ENCODE measurements at regions not wholly inside any gene's neighbourhood (a gene's known extent, or its start where the extent isn't known, plus 50 kb on each side); places are given as distances from the start of the nearest gene placed in this dataset.
"Not testable (repeated sequence)": the region's sequence is repeated elsewhere in the genome, so short reads cannot be mapped to it uniquely, and the experiment has no call there.

- H3K4me1 Mint-ChIP-seq (ENCODE audit: low read depth), result no peaks in the 10 kb centered on the region
- intact Hi-C loops (cut with micrococcal nuclease), result no loop called here
- no peak for TF ChIP-seq CTCF (IDR thresholded peaks at IDR 0.05)
- peaks cover 23% of the 10 kb centered on the region for H3K9me3 Mint-ChIP-seq
- H3K36me3 Mint-ChIP-seq (ENCODE audit: low read depth), result peaks cover 6% of the 10 kb centered on the region
- POLR2A ChIA-PET, result no interaction called here
- ATAC-seq, result no peak
- H3K27ac Mint-ChIP-seq, result no peak overlapping the region
- no peak overlapping the region for H3K4me3 Mint-ChIP-seq
- no peaks in the 10 kb centered on the region for H3K27me3 Mint-ChIP-seq
- CTCF ChIA-PET, result no interaction called here
- DNase-seq, result no peak
These were observed 101.7 kb downstream of the NPAP1 start for GRCh38 chr15:24777307-24777706.

DNA sequence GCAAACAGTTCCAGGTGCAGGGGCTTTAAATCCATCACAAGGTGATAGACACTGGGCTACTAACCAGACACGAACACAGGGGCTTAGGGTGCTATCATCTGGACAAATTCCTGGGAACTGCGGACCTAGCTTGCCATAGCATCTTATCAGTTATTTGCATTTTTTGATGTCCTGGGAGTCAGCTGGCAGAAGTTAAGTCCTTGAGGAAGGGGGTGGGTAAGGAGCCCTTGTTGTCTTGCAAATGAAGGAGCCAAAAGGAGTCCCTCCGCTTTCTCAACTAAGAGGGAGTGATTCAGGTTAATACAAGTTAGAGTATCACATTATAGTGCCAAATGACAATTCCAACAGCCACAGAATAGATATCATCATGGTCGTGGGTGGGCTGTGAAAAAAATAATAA is 108.9 kb downstream of the NPAP1 start:
- Mint-ChIP-seq H3K4me1 (ENCODE audit: low read depth) (no peaks in the 10 kb centered on the region), H3K27me3 (no peaks in the 10 kb centered on the region), H3K27ac (no peak overlapping the region), H3K4me3 (no peak overlapping the region), H3K9me3 (peaks cover 7% of the 10 kb centered on the region), H3K36me3 (ENCODE audit: low read depth) (no peaks in the 10 kb centered on the region)
- intact Hi-C loops (cut with micrococcal nuclease), result no loop called here
- CTCF ChIA-PET, result no interaction called here
- no peak for ATAC-seq
- no peak for DNase-seq
- TF ChIP-seq CTCF (IDR thresholded peaks at IDR 0.05), result no peak
- POLR2A ChIA-PET, result no interaction called here

DNA sequence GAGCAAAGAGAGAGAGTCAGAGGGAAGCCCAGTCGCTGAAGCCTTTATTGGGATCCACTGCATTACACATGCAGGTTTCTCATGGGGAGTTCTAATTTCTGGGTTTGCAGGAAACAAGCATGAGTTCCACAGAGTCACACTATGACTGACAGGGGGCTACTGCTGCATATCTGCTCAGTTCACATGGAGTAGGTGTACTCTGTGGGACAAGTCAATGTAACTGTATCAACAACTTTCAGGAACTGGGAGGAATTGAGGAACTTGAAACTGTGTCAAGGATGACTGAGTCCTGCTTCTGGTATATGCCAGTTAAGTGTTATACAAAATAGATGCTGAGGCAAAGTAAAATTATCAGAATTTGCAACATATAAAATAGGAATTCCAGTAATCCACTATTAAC is 110.8 kb downstream of the NPAP1 start:
- no peaks in the 10 kb centered on the region for H3K27me3 Mint-ChIP-seq
- peaks cover 7% of the 10 kb centered on the region for H3K9me3 Mint-ChIP-seq
- no peaks in the 10 kb centered on the region for H3K36me3 Mint-ChIP-seq (ENCODE audit: low read depth)
- no peak for TF ChIP-seq CTCF (IDR thresholded peaks at IDR 0.05)
- POLR2A ChIA-PET, result no interaction called here
- intact Hi-C loops (cut with micrococcal nuclease), result no loop called here
- no peaks in the 10 kb centered on the region for H3K4me1 Mint-ChIP-seq (ENCODE audit: low read depth)
- DNase-seq (no peak), ATAC-seq (no peak)
- CTCF ChIA-PET, result no interaction called here
- no peak overlapping the region for H3K27ac Mint-ChIP-seq
- H3K4me3 Mint-ChIP-seq, result no peak overlapping the region

GRCh38 chr15:24802624-24803023 is 127.0 kb downstream of the NPAP1 start:
- H3K4me3 Mint-ChIP-seq; H3K4me1 Mint-ChIP-seq (ENCODE audit: low read depth); H3K27ac Mint-ChIP-seq; DNase-seq; H3K36me3 Mint-ChIP-seq (ENCODE audit: low read depth); CTCF ChIA-PET; H3K27me3 Mint-ChIP-seq; ATAC-seq; intact Hi-C loops (cut with micrococcal nuclease): not testable (repeated sequence)
- POLR2A ChIA-PET, result interaction anchor here (0.6 kb wide), 2 partner anchors 83 to 480 kb away, joined by 3 read pairs; no protein-coding TSS in a partner anchor
- H3K9me3 Mint-ChIP-seq, result peaks cover 11% of the 10 kb centered on the region

DNA sequence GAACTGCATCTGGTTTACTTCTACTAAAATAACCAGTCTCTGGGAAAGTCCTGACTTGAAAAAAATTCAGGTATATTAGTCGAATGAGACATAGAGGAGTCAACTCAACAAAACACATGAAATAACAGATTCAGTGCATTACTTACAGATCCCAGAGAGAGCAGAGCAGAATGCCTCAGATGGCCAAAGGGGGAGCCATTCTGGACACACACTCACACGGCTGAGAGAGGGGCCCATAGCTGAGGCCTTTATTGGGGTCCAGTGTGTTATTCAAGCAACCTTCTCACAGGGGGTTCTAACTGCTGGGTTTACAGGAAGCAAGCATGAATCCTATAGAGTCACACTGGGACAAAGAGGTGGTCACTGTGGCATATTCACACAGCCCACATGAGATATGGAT is 135.1 kb upstream of the SNRPN start:
- no peak for ATAC-seq
- Mint-ChIP-seq H3K36me3 (ENCODE audit: low read depth) (no peaks in the 10 kb centered on the region), H3K27ac (no peak overlapping the region), H3K4me1 (ENCODE audit: low read depth) (no peaks in the 10 kb centered on the region), H3K4me3 (no peak overlapping the region), H3K9me3 (peaks cover 13% of the 10 kb centered on the region), H3K27me3 (no peaks in the 10 kb centered on the region)
- no peak for DNase-seq
- POLR2A ChIA-PET, result no interaction called here
- CTCF ChIA-PET, result no interaction called here
- TF ChIP-seq CTCF (IDR thresholded peaks at IDR 0.05), result no peak
- intact Hi-C loops (cut with micrococcal nuclease), result no loop called here

DNA sequence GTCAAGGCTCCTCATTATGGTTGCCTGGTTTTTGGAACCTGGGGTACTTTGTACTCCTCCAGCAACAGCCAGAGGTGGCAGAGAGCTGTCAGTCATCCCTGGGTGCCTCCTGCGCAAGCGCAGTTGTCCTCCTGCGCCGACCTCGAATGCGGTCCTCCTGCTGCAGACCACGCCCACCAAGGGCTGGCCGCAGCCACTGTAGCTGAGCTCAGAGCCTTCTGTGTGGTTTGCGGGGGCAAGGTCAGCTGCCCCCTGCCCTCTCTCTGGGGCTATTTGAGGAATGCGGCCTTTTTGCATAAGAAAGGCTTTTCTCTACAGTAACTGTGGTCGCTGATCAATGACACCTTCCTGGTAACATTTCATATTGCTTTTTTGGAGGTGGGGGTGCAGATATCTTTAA is 131.3 kb upstream of the SNRPN start:
- Mint-ChIP-seq H3K4me1 (ENCODE audit: low read depth) (no peaks in the 10 kb centered on the region), H3K27me3 (no peaks in the 10 kb centered on the region), H3K36me3 (ENCODE audit: low read depth) (no peaks in the 10 kb centered on the region), H3K9me3 (peaks cover 20% of the 10 kb centered on the region), H3K27ac (no peak overlapping the region), H3K4me3 (no peak overlapping the region)
- POLR2A ChIA-PET, result no interaction called here
- DNase-seq (no peak), ATAC-seq (no peak)
- intact Hi-C loops (cut with micrococcal nuclease), result no loop called here
- CTCF ChIA-PET, result no interaction called here
- TF ChIP-seq CTCF (IDR thresholded peaks at IDR 0.05), result no peak
